Suprapubic skin (tissue), 3 donors: ENCODE measurements at regions not wholly inside any gene's neighbourhood (a gene's known extent, or its start where the extent isn't known, plus 50 kb on each side); places are given as distances from the start of the nearest gene placed in this dataset.

Experiments used
- POLR2AphosphoS5 ChIP-seq, 3 donors: sonication (generic); formaldehyde crosslinking; IDR thresholded peaks; one replicate each; pipeline ENCODE4 v1.6.1; 2017; ENCODE audit warnings: antibody characterized with exemption in 3 of 3
- TF ChIP-seq, protein P1 (sequence below), 2 donors: fragments of 200-600 bp in 1 of 2; fragments of 450-650 bp in 1 of 2; sonication (generic) in 1 of 2; IDR thresholded peaks; one replicate each; pipeline ENCODE4 v1.5.1; 2016 to 2019; ENCODE audit warnings: antibody characterized with exemption in 2 of 2, mild to moderate bottlenecking in 1 of 2, moderate library complexity in 1 of 2

DNA sequence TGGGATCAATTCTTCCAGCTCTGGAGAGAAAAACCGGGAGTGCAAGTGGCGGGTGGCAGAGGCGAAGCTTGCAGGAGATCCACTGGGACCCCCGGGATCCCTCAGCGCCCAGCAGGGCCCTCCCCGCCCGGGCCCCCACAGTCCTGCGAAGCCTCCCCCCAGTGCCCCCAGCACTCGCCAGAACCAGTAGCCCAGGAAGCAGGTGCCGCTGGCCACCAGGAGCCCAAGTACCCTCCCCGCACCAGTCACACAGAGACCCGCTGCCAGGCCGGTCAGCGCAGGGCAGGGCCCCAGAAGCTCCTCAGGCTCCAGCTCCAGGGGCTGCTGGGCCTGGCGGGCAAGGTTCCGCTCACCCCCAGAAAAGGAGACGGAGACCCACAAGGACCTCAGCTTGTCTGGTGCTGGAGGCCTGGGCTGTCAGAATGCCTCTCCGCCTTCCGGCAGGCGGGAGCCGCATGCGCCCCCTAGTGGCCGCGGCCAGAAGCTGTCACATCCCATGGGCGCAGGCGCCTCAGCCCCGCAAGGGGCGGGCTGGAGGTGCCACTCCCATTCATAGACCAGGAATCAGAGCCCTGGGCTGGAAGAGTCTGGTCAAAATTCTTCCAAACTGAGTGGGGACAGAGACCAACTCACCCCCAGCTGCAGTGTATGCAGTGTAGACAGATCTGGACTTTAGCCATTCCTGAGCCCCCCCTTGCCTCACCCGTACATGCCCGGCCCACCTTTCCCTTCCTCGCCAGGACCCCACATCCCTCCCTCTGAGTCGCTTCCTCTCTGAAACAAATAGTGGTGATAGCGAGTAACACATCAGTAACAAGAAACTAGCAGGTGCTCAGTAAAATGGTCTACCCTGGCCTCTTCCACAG is 1002.3 kb downstream of the KCNJ18 start:
- TF ChIP-seq, protein P1, sequence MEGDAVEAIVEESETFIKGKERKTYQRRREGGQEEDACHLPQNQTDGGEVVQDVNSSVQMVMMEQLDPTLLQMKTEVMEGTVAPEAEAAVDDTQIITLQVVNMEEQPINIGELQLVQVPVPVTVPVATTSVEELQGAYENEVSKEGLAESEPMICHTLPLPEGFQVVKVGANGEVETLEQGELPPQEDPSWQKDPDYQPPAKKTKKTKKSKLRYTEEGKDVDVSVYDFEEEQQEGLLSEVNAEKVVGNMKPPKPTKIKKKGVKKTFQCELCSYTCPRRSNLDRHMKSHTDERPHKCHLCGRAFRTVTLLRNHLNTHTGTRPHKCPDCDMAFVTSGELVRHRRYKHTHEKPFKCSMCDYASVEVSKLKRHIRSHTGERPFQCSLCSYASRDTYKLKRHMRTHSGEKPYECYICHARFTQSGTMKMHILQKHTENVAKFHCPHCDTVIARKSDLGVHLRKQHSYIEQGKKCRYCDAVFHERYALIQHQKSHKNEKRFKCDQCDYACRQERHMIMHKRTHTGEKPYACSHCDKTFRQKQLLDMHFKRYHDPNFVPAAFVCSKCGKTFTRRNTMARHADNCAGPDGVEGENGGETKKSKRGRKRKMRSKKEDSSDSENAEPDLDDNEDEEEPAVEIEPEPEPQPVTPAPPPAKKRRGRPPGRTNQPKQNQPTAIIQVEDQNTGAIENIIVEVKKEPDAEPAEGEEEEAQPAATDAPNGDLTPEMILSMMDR (IDR thresholded peaks at IDR 0.05): no peak
- no peak for TF ChIP-seq POLR2AphosphoS5 (IDR thresholded peaks at IDR 0.05)
